Stimulated activated CD4-positive, alpha-beta T cell treated with anti-CD3 and anti-CD28 coated beads, Interleukin-4, amount 100 ng/mL, for 24 hours (primary cell): ENCODE measurements at regions not wholly inside any gene's neighbourhood (a gene's known extent, or its start where the extent isn't known, plus 50 kb on each side); places are given as distances from the start of the nearest gene placed in this dataset.
"Not testable (repeated sequence)": the region's sequence is repeated elsewhere in the genome, so short reads cannot be mapped to it uniquely, and the experiment has no call there.

Experiments
- DNase-seq: peaks from one replicate; pipeline ENCODE4 v3.0.0-alpha.2; 2020

DNA sequence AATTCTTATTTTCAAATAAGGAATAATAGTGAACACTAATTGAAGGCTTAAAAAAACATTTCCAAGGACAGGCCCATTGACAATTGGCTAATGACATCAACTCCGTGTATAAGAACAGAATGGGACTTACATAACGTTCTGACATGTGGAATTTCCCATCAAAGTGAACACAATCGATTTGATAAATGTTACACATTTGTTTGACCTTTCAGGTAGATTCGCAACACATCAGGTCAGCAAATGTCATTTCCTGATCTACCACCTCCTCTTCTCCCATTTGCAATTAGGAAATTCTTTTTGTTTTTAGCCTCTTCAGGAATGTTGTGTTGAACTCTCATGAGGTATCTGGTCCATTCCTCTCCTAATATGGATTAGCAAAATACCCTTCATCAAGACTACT is 292.9 kb upstream of the SLC14A2 start:
- no peak for DNase-seq

DNA sequence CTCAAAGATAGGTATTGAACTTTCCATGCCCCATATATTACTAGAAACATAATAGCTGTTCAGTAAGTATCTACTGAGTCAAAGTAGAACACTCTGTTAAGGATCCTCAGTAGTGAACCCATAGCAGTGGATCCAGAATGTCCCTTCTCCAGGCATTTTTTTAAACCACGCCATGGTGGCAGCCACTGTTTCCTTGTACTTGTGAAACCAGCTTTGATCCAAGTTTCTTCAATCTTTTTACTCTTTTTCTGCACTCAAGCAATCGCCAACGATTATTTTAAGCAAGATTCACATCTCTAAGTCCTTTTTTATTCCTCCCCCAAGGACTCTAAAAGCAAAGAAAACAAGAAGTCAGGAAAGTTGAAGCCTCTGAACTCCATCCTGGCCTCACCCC is 291.2 kb upstream of the SLC14A2 start:
- DNase-seq: no peak

DNA sequence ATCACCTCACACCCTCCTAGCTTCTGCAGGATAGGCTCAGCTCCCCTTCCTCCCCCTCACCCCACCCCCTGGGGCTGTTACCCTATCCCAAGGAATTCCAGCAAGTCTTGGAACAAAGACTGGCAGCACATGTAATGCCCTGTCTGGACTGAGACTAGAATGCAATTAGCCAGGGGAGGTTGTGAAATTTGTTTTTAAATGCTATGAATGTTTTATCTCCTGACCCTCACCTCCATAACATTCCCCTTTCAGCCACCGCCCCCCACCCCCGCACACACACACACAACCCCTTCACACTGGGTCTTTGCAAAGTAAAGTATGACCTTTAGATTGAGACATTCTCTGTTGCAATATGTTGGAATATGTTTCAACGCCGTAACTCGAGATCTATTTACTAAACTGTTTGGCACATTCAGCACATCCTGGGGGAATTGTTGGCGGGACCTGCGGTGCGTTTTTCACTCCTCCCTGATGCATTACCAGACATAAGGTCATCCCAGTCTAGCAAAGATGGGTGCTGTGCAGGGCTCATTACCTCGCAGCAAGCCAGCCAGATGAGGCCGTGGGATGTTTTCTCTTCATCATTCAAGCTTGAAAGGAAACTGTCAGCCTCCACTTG is 290.7 kb upstream of the SLC14A2 start:
- no peak for DNase-seq

DNA sequence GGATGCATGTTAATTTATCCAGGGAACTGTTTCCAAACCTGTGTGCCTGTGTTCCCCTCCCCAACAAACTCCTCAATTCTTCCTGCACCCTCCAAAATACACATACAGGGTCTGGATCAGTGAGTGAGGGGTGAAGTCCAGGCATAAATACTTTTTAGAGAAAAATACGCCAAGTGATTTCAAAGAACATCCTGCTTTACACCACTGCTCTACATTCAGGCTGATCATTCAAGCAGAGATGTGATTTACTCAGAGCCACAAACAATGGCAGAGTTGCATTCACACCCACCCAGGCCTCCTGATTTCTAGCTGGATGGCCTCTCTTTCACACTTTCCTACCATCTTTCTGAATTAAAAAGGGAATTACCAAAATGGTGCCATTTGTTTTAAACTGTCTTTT is 289.5 kb upstream of the SLC14A2 start:
- no peak for DNase-seq

DNA sequence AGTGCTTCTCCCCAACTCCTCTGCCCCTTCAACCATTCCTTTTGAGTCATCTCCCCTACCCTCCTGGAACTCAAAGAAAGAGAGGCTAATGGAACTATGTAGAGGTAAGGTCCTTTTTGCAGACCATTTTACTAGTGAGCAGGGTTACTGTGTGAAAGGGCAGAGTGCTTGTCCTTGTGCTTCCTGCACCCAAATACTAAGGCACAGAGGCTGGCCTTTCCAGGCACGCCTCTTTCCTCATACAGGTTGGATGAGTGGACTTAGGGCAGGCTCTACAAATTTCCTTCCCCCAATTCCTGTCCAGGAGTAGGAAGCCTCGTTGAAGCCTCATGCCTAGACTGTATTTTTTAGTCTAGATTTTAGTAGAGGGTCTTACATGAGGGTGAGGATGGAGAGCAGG is 288.8 kb upstream of the SLC14A2 start:
- no peak for DNase-seq

DNA sequence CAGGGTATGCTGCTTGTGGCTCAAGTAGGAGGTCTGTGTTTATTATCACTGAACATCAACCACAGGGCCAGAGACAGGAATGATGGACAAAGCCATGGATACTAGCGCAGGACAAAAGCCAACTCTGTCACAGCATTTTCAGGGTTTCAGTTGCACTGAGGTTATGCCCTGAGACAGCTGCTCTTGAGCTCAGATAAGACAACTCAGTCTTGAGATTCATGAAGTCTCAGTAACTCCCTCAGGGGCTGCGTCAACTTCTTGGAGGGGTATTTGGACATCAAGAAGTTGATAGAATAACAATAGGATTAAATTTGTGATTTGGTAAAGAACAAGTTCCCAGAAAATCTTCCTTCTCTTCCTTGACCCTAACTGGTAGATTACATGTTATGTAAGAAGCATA is 287.0 kb upstream of the SLC14A2 start:
- no peak for DNase-seq

DNA sequence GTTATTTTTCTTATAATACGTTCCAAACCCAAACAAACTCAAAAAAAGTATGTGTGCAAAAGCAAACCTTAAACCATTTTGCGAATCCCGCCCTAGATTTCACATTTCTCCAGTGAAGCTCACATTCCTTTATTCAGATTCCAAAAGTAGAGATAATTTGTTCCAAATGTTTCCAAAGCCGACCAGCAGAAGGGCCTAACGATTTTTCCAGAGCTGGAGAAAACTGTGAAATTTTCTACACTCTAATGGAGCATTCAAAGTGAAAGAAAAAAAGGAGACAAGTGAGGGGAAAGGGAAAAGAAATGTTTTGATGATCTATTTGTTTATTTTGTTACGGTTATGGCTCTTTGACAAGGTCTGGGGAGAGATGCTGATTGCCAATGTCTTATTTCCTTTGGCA is 286.5 kb upstream of the SLC14A2 start:
- no peak for DNase-seq

DNA sequence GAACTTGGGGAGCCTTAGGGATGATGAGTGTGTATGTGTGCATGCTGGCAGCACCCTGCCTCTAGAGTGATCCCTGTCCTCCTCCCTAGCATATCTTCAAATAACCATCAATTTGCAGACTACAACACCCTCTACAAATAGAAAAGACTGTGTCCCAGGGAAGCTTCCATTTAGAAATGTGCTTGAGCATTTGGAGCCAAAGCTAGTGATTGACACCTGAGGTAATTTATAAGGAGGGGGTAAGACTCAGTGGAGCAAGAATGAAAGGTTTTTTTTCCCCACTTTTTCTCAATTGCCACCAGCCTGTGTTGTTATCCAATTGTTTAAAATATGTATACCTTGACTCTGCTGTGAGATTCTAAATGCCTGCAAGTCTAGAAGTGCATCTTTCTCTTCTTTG is 286.0 kb upstream of the SLC14A2 start:
- no peak for DNase-seq

DNA sequence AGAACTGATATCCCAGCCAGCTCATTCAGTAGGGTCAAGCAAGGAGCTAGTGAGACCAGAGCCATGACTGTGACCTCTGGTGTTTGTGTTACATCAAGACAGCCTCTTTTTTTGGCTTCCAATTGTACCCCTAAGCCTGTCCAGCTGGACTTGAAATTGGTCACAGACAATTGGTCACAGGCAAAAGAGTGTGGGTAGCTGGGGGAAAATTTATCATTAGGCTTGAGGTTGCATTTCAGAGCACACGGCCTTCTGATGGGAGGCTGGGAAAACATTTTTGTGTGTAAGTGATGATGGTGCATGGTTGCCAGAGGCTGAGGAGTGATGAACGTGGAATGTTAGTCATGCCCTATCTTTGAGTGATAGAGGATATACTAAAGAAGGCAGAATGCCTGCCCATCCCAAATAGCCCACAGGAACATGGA is 285.1 kb upstream of the SLC14A2 start:
- DNase-seq: no peak

DNA sequence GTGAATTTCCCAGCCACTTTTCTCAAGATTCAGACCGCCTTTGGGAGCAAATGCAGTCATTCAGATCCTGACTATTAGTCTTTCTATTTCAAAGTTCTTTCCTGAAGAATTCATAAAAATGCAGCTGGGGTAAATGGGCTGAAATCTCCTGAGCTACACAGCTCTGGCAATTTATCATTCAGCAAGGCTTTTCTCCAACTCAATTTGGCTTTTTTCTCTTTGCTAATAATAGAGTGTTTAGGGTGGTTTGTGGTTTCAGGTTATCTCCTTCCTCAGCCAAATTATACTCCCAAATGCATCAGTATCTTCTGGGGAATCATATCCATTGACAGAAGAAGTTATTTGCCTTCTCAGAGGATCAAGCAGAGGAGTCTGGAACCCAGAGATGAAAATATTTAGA is 282.4 kb upstream of the SLC14A2 start:
- DNase-seq: no peak

DNA sequence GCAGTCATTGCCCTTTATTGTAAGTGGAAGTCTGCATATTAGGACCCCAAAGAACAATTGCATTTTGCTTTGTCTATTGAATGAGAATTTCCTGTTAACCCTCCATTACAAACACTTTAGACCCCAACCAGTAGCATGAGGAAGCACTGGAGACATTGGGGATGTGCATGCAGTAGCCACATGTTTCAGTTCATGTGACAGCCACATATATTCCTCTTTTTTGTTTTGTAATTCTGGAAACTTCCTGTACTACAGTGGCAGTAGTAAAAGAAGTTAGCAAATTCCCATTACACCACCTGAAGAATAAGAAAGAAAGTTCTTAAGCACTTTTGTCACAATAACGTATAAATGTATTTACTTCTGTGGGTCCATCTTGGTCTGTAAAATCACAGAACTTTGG is 281.1 kb upstream of the SLC14A2 start:
- no peak for DNase-seq

DNA sequence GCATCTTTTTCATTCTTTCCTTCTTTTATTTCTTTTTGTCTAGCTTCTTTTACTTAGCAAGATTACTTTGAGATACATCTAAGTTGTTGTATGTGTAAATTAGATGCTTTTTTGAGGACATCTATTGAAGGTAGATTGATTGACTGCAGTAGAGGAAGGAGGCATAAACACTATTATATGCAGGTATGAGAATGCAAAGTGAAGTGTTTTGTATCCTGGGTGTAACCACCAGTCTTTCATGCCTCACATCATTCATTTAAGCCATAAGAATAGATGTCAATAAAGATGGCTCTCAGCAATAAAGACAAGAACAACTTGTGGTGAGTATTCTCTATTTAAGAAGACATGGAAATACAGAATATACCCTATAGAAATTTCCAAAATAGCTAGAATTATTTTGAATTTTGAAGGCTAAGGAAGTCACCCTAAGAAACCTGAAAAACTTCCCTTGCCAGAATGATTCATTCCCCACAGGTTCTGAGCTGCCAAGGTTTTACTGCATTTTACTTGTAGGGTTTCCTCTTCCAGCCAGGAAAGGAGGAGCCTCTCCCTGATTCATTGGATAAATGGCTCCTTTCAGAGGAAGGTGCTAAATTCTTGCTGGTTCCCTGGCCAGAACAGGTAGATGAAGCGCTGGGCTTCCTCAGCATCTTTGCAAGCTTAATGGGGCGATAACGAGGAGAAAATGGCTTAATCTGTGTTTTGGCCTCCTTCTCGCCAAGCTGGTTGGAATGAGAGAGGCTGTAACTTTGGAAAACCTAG is 279.8 kb upstream of the SLC14A2 start:
- DNase-seq: no peak

DNA sequence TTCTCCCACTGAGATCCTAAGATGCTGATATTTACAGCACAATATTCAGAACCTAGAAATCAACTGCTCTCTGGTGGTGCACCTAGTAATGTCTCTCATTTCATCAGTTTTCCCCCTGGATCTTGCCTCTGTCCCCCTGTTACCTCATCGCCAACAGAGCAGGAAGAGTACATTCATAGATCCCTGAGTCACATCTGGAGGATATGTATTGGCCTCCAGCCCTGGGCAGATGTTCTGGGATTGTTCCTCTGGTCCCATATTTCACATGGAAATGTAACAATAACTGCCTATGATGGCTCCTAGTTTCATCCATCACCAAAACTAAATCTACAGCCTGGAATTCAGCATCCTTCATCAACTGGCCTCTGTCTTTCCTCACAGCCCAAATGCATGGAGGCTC is 278.8 kb upstream of the SLC14A2 start:
- DNase-seq: no peak

DNA sequence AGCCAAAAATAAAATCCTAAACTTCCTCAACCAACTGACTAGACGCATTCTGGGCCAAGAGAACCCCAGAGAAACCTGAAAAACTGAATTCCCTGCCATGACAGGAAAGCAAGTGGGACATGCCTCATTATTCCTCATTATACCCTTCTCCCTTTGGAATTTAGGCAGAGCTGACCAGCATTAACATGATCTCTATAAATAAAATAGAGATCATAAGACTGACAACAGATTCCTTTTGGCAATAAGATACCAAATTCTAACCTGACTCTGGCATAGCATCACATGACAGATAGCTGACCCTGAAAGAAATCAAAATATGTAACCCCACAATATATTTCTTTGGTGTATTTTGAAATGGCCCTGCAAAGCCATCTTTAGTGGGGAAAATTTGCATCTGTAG is 277.8 kb upstream of the SLC14A2 start:
- no peak for DNase-seq

DNA sequence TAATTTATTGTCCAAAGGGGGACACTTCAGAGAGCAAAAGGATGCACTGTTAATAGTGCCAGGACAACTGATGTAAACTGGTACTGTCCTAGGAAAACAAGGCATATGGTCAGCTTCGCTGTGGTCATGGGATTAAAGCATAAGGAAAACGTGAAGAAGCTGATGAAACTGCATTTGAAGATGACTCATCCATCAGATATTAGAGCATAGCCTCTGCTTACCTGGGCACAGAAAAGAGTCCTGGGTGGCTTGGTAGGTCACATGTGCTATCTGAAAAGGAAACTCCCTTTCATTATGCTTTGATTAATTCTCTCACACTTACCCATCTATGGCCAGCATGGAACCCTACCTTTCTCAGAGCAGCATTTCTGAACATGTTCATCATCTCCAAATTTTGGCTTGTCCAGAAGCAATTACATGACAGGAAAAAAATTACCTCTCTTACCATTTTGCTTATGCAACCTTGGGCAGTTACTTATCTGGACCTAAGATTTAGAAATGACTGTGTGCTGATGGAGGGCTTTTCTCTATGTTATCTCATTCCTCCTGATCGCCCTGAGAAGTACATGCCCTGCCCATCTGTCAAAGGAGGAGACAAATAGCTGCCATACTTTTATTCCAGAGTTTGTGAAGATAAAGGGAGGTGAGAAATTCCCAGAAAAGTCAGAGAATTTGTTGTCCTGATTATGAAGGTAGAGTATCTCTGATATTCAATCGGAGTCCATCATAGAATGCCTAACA is 275.3 kb upstream of the SLC14A2 start:
- DNase-seq: no peak

DNA sequence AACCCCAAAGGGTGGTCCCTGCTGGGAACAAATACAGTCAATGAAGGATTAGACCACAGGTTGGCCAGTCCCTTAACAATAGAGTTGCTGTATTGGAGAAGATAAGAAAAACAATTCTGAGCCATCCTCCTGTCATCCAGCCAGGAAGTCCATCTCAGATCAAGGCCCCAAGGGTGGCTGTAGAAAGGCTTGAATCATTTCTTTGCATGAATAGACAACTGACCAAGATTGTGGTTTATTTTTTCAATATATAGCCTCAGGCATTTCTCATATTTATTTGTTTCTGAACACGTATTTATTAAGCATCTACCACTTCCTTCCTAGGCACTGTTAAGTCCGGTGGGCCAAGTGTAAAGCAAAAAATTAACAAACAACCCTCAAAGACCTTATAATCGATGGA is 274.4 kb upstream of the SLC14A2 start:
- no peak for DNase-seq

DNA sequence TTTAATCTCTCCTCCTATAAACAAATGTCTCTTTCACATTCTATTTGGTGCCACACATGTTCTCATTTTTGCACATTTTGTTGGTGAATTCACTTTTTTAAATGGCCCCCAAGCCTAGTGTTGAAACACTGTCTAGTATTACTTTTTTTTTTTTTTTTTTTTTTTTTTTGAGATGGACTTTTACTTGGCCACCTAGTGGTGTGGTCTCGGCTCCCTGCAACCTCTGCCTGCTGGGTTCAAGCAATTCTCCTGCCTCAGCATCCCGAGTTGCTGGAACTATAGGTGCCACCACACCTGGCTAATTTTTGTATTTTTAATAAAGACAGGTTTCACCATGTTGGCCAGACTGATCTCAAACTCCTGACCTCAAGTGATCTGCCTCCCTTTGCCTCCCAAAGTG is 273.8 kb upstream of the SLC14A2 start:
- no peak for DNase-seq

DNA sequence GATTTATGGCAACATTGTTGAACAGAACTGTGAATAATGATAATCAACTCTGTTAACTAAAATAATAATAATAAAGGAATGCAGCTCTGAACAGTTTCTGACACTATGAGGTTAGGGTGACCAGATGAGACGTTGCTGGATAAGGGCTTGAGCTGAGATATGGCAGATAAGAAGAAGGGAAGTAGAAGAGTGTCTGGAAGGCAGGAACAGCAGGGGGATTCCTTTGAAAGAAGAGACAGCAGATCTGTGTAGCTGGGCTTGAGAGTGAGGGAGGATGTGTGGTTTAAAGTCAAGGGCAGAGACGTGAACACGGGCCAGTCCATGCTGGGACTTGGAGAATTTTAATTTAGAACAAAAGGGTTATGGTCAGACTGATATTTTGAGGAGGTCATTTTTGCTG is 273.1 kb upstream of the SLC14A2 start:
- DNase-seq: no peak

DNA sequence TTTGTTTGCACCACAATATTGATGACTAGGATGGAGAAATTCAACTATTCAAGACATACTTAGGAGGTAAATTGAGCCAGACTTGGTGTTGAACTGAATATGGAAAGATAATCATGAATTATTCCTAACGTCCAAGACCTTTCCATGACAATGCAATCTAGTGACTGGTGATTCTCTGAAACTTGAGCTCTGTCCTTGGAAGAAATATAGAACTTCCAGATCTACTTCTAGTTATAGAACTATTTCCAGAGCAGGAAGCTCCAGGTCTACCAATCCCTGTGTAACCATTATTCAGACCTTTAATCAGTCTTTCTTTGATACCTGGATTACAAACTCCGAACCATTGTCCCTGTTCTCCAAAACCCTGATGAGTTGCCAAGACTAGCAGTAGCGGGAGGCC is 272.6 kb upstream of the SLC14A2 start:
- no peak for DNase-seq

DNA sequence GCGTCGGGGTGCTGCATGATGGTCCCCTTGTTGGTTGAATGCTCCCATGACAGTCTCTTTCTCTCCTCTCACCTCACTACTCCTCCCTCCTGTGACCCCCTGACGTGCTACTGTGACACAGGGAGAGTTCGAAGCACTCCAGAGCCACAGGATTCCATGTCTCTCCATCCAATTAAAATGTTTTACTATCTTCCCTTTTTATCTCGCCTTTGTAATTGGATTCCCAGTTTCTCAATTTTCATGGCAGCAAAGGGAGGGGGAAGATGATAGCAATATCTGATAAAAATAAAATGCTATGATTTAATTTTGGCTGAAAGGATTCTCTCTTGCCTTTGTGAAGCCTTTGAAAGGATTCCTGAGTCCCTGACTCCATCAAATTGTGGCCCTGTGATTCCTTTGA is 271.9 kb upstream of the SLC14A2 start:
- no peak for DNase-seq

DNA sequence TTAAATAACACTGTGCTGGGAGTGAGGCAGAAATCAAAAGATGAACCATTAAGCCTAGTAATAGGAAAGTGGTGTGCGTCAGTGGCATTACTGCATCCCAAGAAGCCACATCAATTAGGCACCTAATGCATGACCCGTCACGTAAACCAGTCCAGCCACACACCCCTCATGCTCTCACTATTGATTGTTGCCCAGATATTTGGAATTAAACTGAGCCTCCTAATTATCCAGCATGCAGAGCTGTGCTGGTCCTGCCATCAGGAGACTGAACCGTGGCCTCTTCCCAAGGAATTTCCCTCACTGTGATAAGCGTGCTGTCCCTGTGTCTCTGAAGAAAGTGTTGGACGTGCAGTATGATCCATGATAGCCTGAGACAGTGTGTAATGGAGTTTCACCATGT is 270.6 kb upstream of the SLC14A2 start:
- not testable (repeated sequence) for DNase-seq

DNA sequence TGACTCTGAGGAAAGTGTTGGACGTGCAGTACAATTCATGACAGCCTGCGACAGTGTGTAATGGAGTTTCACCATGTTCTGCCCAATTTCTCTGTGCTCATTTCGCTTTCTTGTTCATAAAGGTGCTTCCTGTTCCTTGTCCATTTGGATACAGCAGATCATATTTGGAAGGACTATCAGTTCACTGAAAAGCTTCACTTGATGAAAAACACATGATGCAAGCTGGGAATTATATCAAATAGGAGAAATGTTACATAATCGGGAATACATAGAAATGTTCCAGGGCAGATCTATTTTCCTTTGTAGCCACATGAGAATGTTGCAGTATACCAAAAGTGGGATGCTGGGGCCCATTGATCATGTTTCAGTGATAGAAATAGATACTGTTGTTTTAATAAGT is 266.3 kb upstream of the SLC14A2 start:
- DNase-seq: no peak

DNA sequence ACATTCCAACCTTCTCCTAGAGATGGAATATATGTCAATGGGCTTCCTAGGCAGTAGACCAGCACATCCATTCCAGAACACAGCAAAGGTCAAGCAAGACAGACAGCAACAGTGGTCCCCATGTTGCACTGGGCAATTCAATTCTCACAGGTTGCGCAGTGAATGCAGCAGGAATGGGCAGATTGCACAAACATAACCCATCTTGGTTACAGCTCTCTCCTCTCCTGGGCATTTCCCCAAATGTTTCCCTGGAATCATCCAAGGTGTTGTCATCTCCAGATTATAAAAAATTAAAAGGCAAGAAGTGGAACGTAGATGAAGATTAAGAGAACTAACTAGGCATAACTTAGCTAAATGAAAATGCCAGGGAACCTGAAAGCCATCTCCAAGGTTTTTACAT is 265.8 kb upstream of the SLC14A2 start:
- DNase-seq: no peak

DNA sequence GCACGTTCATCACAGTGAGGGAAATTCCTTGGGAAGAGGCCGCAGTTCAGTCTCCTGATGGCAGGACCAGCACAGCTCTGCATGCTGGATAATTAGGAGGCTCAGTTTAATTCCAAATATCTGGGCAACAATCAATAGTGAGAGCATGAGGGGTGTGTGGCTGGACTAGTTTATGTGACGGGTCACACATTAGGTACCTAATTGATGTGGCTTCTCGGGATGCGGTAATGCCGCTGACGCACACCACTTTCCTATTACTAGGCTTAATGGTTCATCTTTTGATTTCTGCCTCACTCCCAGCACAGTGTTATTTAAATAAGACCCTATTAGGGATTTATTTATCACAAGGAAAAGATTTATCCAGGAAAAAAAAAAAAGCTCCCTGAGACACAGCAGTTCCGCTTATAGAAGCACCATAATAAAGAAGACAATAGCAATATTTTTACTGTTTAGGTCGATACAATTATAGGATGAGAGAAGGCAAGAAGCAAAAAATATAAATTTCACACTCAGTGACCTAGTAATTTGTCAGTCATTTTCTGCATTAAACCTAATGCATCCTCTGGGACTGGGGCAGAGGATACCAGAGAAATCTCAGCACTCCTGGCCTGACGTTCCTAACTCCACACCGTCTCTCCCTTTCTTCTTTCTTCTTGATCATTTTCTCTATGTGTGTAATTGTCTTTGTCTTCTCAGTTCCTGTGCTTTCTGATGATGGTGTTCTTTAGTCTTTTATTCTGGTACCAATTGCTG is 264.7 kb upstream of the SLC14A2 start:
- DNase-seq: no peak
